IMR-90 (cell line): ENCODE measurements at regions not wholly inside any gene's neighbourhood (a gene's known extent, or its start where the extent isn't known, plus 50 kb on each side); places are given as distances from the start of the nearest gene placed in this dataset.

Source experiments
- CEBPB ChIP-seq: IDR thresholded peaks from 2 replicates; pipeline ENCODE4 v1.6.1; 2012; ENCODE audit warnings: low read depth, low read length, improper control_type of control experiment
- FOS ChIP-seq: fragments of 150-350 bp; IDR thresholded peaks from 2 replicates; pipeline ENCODE4 v1.6.1; 2016; ENCODE audit warnings: low read depth, low read length
- MXI1 ChIP-seq: IDR thresholded peaks from 2 replicates; pipeline ENCODE4 v1.6.1; 2012; ENCODE audit warnings: low read depth, mild to moderate bottlenecking, low read length, moderate library complexity, borderline replicate concordance
- POLR2A ChIP-seq: IDR thresholded peaks from 2 replicates; pipeline ENCODE4 v1.6.1; 2012; ENCODE audit warnings: mild to moderate bottlenecking, low read depth, low read length
- RAD21 ChIP-seq: IDR thresholded peaks from 2 replicates; pipeline ENCODE4 v1.6.1; 2012; ENCODE audit warnings: low read length, improper control_type of control experiment
- RFX5 ChIP-seq: IDR thresholded peaks from 2 replicates; pipeline ENCODE4 v1.8.0; 2012; ENCODE audit warnings: low read depth, mild to moderate bottlenecking, low read length, moderate library complexity
- TF ChIP-seq, protein P1 (sequence below): conservative IDR thresholded peaks from 2 replicates; pipeline ENCODE4 v1.5.1; 2012; ENCODE audit warnings: mild to moderate bottlenecking, low read depth, low read length, improper control_type of control experiment
- TF ChIP-seq, protein P2 (sequence below): fragments of 150-350 bp; IDR thresholded peaks from 2 replicates; pipeline ENCODE4 v1.6.1; 2016; ENCODE audit warnings: low read depth, mild to moderate bottlenecking, low read length, moderate library complexity, borderline replicate concordance
- TF ChIP-seq, protein P3 (sequence below): fragments of 150-350 bp; IDR thresholded peaks from 2 replicates; pipeline ENCODE4 v1.6.1; 2017; ENCODE audit warnings: mild to moderate bottlenecking, antibody characterized with exemption, low read length, low read depth

DNA sequence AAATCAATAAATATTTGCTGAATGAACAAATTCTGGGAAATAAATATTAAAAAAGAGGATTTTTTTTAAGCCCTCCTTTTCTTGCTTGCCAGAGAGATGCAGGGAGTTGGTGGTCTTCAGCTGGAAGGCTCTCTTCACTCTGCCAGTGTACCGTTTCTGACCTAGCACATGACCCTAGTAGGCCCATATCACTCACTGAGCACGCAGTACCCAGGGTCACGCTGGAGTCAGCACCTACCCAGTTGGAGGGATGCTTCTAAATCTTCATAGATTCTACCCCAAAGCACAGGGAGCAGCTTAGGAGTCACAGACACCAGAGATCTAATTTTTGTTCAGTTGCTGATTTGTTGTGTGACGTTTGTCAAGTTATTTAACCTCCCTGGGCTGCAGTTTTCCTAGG, 195.4 kb upstream of the TBX3 start:
- TF ChIP-seq, protein P1, sequence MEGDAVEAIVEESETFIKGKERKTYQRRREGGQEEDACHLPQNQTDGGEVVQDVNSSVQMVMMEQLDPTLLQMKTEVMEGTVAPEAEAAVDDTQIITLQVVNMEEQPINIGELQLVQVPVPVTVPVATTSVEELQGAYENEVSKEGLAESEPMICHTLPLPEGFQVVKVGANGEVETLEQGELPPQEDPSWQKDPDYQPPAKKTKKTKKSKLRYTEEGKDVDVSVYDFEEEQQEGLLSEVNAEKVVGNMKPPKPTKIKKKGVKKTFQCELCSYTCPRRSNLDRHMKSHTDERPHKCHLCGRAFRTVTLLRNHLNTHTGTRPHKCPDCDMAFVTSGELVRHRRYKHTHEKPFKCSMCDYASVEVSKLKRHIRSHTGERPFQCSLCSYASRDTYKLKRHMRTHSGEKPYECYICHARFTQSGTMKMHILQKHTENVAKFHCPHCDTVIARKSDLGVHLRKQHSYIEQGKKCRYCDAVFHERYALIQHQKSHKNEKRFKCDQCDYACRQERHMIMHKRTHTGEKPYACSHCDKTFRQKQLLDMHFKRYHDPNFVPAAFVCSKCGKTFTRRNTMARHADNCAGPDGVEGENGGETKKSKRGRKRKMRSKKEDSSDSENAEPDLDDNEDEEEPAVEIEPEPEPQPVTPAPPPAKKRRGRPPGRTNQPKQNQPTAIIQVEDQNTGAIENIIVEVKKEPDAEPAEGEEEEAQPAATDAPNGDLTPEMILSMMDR: no peak
- TF ChIP-seq, protein P2, sequence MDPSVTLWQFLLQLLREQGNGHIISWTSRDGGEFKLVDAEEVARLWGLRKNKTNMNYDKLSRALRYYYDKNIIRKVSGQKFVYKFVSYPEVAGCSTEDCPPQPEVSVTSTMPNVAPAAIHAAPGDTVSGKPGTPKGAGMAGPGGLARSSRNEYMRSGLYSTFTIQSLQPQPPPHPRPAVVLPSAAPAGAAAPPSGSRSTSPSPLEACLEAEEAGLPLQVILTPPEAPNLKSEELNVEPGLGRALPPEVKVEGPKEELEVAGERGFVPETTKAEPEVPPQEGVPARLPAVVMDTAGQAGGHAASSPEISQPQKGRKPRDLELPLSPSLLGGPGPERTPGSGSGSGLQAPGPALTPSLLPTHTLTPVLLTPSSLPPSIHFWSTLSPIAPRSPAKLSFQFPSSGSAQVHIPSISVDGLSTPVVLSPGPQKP: no peak
- TF ChIP-seq POLR2A (no peak), CEBPB (no peak), RAD21 (no peak), RFX5 (no peak), MXI1 (no peak), FOS (no peak)
- TF ChIP-seq, protein P3, sequence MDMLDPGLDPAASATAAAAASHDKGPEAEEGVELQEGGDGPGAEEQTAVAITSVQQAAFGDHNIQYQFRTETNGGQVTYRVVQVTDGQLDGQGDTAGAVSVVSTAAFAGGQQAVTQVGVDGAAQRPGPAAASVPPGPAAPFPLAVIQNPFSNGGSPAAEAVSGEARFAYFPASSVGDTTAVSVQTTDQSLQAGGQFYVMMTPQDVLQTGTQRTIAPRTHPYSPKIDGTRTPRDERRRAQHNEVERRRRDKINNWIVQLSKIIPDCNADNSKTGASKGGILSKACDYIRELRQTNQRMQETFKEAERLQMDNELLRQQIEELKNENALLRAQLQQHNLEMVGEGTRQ: no peak
